ENCODE measurements at regions not wholly inside any gene's neighbourhood (a gene's known extent, or its start where the extent isn't known, plus 50 kb on each side); places are given as distances from the start of the nearest gene placed in this dataset.

DNA sequence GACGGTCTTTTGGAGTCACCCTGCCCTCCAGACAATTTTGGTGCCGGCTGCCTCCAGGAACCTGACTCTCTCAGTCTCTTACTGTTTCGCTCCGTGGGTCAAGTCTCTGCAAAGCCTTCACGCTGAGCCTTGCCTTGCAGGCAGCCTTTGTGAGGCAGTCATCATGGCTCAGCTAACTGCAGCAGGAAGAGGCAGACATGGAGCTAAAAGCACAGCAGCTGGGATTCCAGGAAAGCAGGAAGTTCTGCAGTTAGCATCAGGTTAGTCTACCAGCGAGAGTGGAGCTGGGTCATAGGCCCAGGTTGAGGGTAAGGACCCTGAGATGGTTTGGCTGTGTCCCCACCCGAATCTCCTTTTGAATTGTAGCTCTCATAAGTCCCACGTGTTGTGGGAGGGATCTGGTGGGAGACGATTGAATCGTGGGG lies 305.4 kb downstream of the PCNX1 start:
- Histone ChIP-seq H3K79me1 (ENCODE audit: insufficient read depth, low read depth, low read length, poor library complexity, severe bottlenecking) (no peaks in the 10 kb centered on the region), H3K4me2 (ENCODE audit: insufficient read depth, insufficient read length, low read length) (no peak overlapping the region), H2BK12ac (ENCODE audit: insufficient read length, low read depth, low read length) (no peak overlapping the region), H3K56ac (ENCODE audit: insufficient read length, low read depth, low read length) (no peak overlapping the region), H4K91ac (ENCODE audit: insufficient read length, low read depth, low read length) (no peak overlapping the region), H3K14ac (ENCODE audit: insufficient read depth, low read length) (no peak overlapping the region), H3K4me1 (ENCODE audit: insufficient read depth, low read length) (no peaks in the 10 kb centered on the region), H3K23me2 (ENCODE audit: insufficient read length, low read depth, low read length, poor library complexity, severe bottlenecking) (no peaks in the 10 kb centered on the region), H3K9ac (ENCODE audit: extremely low read depth, insufficient read length, low read length) (no peak overlapping the region), H3K4ac (ENCODE audit: low read depth, low read length) (no peak overlapping the region), H2BK20ac (ENCODE audit: low read depth, low read length, poor library complexity, severe bottlenecking) (no peak overlapping the region), H2AK5ac (ENCODE audit: insufficient read length, low read length) (no peak overlapping the region), H2BK120ac (ENCODE audit: low read depth, low read length, poor library complexity, severe bottlenecking) (no peak overlapping the region), H3T11ph (ENCODE audit: low read length) (no peak overlapping the region), H2BK15ac (ENCODE audit: low read depth, low read length) (no peak overlapping the region), H3K23ac (ENCODE audit: insufficient read length, low read depth, low read length) (no peak overlapping the region), H4K8ac (replicated peaks; ENCODE audit: insufficient read length, low read depth, low read length) (no peak overlapping the region), H3K79me2 (ENCODE audit: insufficient read depth, low read length) (no peaks in the 10 kb centered on the region), H3K18ac (ENCODE audit: insufficient read length, low read depth, low read length) (no peak overlapping the region), H3K27me3 (ENCODE audit: insufficient read depth, low read length) (no peaks in the 10 kb centered on the region), H2BK5ac (ENCODE audit: insufficient read length, low read length) (no peak overlapping the region), H3K9me3 (ENCODE audit: control insufficient read depth, low read depth, low read length) (no peaks in the 10 kb centered on the region), H4K5ac (ENCODE audit: insufficient read length, low read depth, low read length) (no peak overlapping the region), H4K20me1 (ENCODE audit: control insufficient read depth, insufficient read depth, insufficient read length) (no peaks in the 10 kb centered on the region), H2AFZ (ENCODE audit: low read length) (no peak overlapping the region), H3K27ac (ENCODE audit: insufficient read length, low read depth, low read length) (no peak overlapping the region)
- H3K27me3 Mint-ChIP-seq (ENCODE audit: low read depth) = peaks cover 5% of the 10 kb centered on the region
- TF ChIP-seq, protein P1, sequence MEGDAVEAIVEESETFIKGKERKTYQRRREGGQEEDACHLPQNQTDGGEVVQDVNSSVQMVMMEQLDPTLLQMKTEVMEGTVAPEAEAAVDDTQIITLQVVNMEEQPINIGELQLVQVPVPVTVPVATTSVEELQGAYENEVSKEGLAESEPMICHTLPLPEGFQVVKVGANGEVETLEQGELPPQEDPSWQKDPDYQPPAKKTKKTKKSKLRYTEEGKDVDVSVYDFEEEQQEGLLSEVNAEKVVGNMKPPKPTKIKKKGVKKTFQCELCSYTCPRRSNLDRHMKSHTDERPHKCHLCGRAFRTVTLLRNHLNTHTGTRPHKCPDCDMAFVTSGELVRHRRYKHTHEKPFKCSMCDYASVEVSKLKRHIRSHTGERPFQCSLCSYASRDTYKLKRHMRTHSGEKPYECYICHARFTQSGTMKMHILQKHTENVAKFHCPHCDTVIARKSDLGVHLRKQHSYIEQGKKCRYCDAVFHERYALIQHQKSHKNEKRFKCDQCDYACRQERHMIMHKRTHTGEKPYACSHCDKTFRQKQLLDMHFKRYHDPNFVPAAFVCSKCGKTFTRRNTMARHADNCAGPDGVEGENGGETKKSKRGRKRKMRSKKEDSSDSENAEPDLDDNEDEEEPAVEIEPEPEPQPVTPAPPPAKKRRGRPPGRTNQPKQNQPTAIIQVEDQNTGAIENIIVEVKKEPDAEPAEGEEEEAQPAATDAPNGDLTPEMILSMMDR (conservative IDR thresholded peaks at IDR 0.05) = no peak
- H3K9me3 Mint-ChIP-seq = peaks cover 9 to 16% of the 10 kb centered on the region in 2 experiments
- DNase-seq = no peak
- peak overlapping the region; percentile 33 to 87 (median 83); a peak in 5 of 7 replicates for H3K27ac Mint-ChIP-seq
- H3K36me3 Mint-ChIP-seq (ENCODE audit: insufficient read depth in 1 of 3, low read depth in 3 of 3) = peaks cover 3 to 13% (median 5%) of the 10 kb centered on the region in 3 experiments; a peak in 5 of 7 replicates
- no peak overlapping the region for H3K4me3 Mint-ChIP-seq
- WGBS (ENCODE audit: extremely low coverage, insufficient read length, low lambda C conversion rate) = no CpG with 5 or more reads among the region's 10 CpGs
- H3K4me1 Mint-ChIP-seq = peaks cover 15 to 23% of the 10 kb centered on the region in 2 experiments
